ENCODE measurements at regions not wholly inside any gene's neighbourhood (a gene's known extent, or its start where the extent isn't known, plus 50 kb on each side); places are given as distances from the start of the nearest gene placed in this dataset.

- H3K27ac ChIP-seq (ENCODE audit: control insufficient read depth, insufficient read depth) = no peak overlapping the region
- no peak overlapping the region for H3K9ac ChIP-seq (ENCODE audit: control insufficient read depth, insufficient read depth, low read length)
- H3K4me3 ChIP-seq = no peak overlapping the region
- no peaks in the 10 kb centered on the region for H3K79me2 ChIP-seq (ENCODE audit: control insufficient read depth, insufficient read depth, low read length)
- BruUV-seq (replicated peaks) = no TSS peak
- ChIA-PET RAD21 (ENCODE audit: unreplicated experiment) (interaction anchor here (0.9 to 2.0 kb wide), 16 partner anchors 10 to 967 kb away, joined by 3 to 19 read pairs (median 4); no protein-coding TSS in a partner anchor), SMC1A (ENCODE audit: uncharacterized antibody, unreplicated experiment) (interaction anchor here (0.7 to 3.2 kb wide), 34 partner anchors 8 to 967 kb away, joined by 3 to 25 read pairs (median 4); no protein-coding TSS in a partner anchor), CTCF (interaction anchor here (0.7 to 5.7 kb wide), 44 partner anchors 8 to 967 kb away, joined by 3 to 60 read pairs (median 4); no protein-coding TSS in a partner anchor), POLR2A (interaction anchor here (0.6 kb wide), 1 partner anchor 69 kb away, joined by 3 read pairs; no protein-coding TSS in a partner anchor)
- 29% methylated on average over 5 of the region's 5 CpGs for WGBS (ENCODE audit: insufficient coverage, insufficient replicate concordance, low lambda C conversion rate, missing lambda C conversion rate)
- no peaks in the 10 kb centered on the region for H3K36me3 ChIP-seq (ENCODE audit: control insufficient read depth in 2 of 2, insufficient read depth in 2 of 2, low read length in 1 of 2)
- in situ Hi-C loops (cut with MboI) (no loop called here), intact Hi-C loops (cut with micrococcal nuclease; ENCODE audit: unreplicated experiment) (loop anchor here (1.0 to 5.0 kb wide), 6 partner anchors 56 to 780 kb away; no protein-coding TSS in a partner anchor)
- H3K27me3 ChIP-seq (replicated peaks in 1 of 2; ENCODE audit: control insufficient read depth in 2 of 2, insufficient read depth in 2 of 2, low read length in 1 of 2) = no peaks in the 10 kb centered on the region; a peak in 1 of 4 replicates
- no peak for TF ChIP-seq JUND (IDR thresholded peaks at IDR 0.05; ENCODE audit: low read depth, low read length)
- no peak for TF ChIP-seq PRDM15 (CRISPR knock-in tag; IDR thresholded peaks at IDR 0.05)
- TF ChIP-seq E2F4 (IDR thresholded peaks at IDR 0.05; ENCODE audit: low read depth, low read length) = no peak
- no peak for TF ChIP-seq IRF3 (IDR thresholded peaks at IDR 0.05)
- no peak for TF ChIP-seq CEBPB (IDR thresholded peaks at IDR 0.05; ENCODE audit: borderline replicate concordance in 1 of 2, low read depth in 2 of 2, low read length in 2 of 2)
- no peak for TF ChIP-seq EGR1 (IDR thresholded peaks at IDR 0.05; ENCODE audit: borderline replicate concordance in 1 of 2, low read depth in 2 of 2, low read length in 2 of 2)
- no peak for TF ChIP-seq PML (IDR thresholded peaks at IDR 0.05; ENCODE audit: low read length)
- TF ChIP-seq NRF1 (conservative IDR thresholded peaks at IDR 0.05; ENCODE audit: low read depth, low read length) = no peak
- TF ChIP-seq MXI1 (IDR thresholded peaks at IDR 0.05; ENCODE audit: low read depth, low read length) = no peak
- no peak for TF ChIP-seq NFYB (IDR thresholded peaks at IDR 0.05; ENCODE audit: insufficient read depth, low read depth, low read length)
- TF ChIP-seq YBX1 (IDR thresholded peaks at IDR 0.05) = no peak
- no peak for TF ChIP-seq E2F8 (IDR thresholded peaks at IDR 0.05; ENCODE audit: low read depth, partially characterized antibody)
- no peak overlapping the region for H2AFZ ChIP-seq (ENCODE audit: control insufficient read depth, low read depth, low read length)
- FAIRE-seq (peak; percentile 84), DNase-seq (ENCODE audit: low read depth, low spot score) (no peak), ATAC-seq (no peak)
- H3K9me3 ChIP-seq (replicated peaks; ENCODE audit: control insufficient read depth, insufficient read depth, low read length) = no peaks in the 10 kb centered on the region
- H3K4me1 ChIP-seq (ENCODE audit: control insufficient read depth, insufficient read depth, low read length) = no peaks in the 10 kb centered on the region
- no peaks in the 10 kb centered on the region for H4K20me1 ChIP-seq (ENCODE audit: control insufficient read depth, insufficient read depth)
- H3K4me2 ChIP-seq (ENCODE audit: control insufficient read depth, insufficient read depth) = no peak overlapping the region
Observed at GRCh38 chr4:138090918-138091676, 151.1 kb downstream of the SLC7A11 start.

All from GM12878 (cell line).